OCI-LY1 (cell line): ENCODE measurements at regions not wholly inside any gene's neighbourhood (a gene's known extent, or its start where the extent isn't known, plus 50 kb on each side); places are given as distances from the start of the nearest gene placed in this dataset.
"Not testable (repeated sequence)": the region's sequence is repeated elsewhere in the genome, so short reads cannot be mapped to it uniquely, and the experiment has no call there.

ENCODE experiments used
- H2AFZ ChIP-seq: fragments of 200-600 bp; sonication (generic), shearing (Covaris generic); 2 replicates; pipeline ENCODE4 v1.6.0; 2014; ENCODE audit warnings: antibody characterized with exemption, mild to moderate bottlenecking, low read length
- H3F3A ChIP-seq: fragments of 200-600 bp; sonication (generic), shearing (Covaris generic); 2 replicates; pipeline ENCODE4 v1.6.0; 2014; ENCODE audit warnings: mild to moderate bottlenecking, antibody characterized with exemption, low read length, moderate library complexity; ENCODE audit not compliant: insufficient read depth
- H3K27ac ChIP-seq: fragments of 200-600 bp; sonication (generic); 2 replicates; pipeline ENCODE4 v1.5.1; 2014; ENCODE audit warnings: low read length, mixed run types, mild to moderate bottlenecking, low read depth; ENCODE audit not compliant: poor library complexity, severe bottlenecking
- H3K27me3 ChIP-seq: fragments of 200-600 bp; sonication (generic); 2 replicates; pipeline ENCODE4 v1.6.0; 2014; ENCODE audit warnings: antibody characterized with exemption, mild to moderate bottlenecking, low read length, moderate library complexity; ENCODE audit not compliant: insufficient read depth
- H3K36me3 ChIP-seq: fragments of 200-600 bp; sonication (generic); 2 replicates; pipeline ENCODE4 v1.6.1; 2014; ENCODE audit warnings: mild to moderate bottlenecking, antibody characterized with exemption, low read length, moderate library complexity, mixed read lengths; ENCODE audit not compliant: insufficient read depth
- H3K4me1 ChIP-seq: fragments of 200-600 bp; sonication (generic); 2 replicates; pipeline ENCODE4 v1.5.1; 2014; ENCODE audit warnings: mild to moderate bottlenecking, low read length, moderate library complexity; ENCODE audit not compliant: insufficient read depth, severe bottlenecking
- H3K4me2 ChIP-seq: fragments of 200-600 bp; sonication (generic), shearing (Covaris generic); 2 replicates; pipeline ENCODE4 v1.6.1; 2014; ENCODE audit warnings: low read length
- H3K4me3 ChIP-seq: fragments of 200-600 bp; sonication (generic); 2 replicates; pipeline ENCODE4 v1.5.1; 2014; ENCODE audit warnings: low read length, low read depth, mild to moderate bottlenecking, mixed read lengths; ENCODE audit not compliant: poor library complexity, severe bottlenecking
- H3K79me2 ChIP-seq: fragments of 200-600 bp; shearing (Covaris generic); 2 replicates; pipeline ENCODE4 v1.6.1; 2016; ENCODE audit warnings: mixed run types, low read length, mixed read lengths; ENCODE audit not compliant: insufficient read depth
- H3K9ac ChIP-seq: fragments of 200-600 bp; sonication (generic), shearing (Covaris generic); 2 replicates; pipeline ENCODE4 v1.6.1; 2014; ENCODE audit warnings: mild to moderate bottlenecking, low read length, mixed read lengths
- H3K9me2 ChIP-seq: fragments of 200-600 bp; sonication (generic), shearing (Covaris generic); 2 replicates; pipeline ENCODE4 v1.6.1; 2014; ENCODE audit warnings: low read depth, mild to moderate bottlenecking, low read length, mixed read lengths
- H3K9me3 ChIP-seq: fragments of 200-600 bp; shearing (Covaris generic); 2 replicates; pipeline ENCODE4 v1.6.1; 2014; ENCODE audit warnings: low read length, mixed read lengths
- H4K20me1 ChIP-seq: fragments of 200-600 bp; sonication (generic), shearing (Covaris generic); 2 replicates; pipeline ENCODE4 v1.6.0; 2016; ENCODE audit warnings: mild to moderate bottlenecking, low read length; ENCODE audit not compliant: insufficient read depth
- CTCF ChIP-seq: fragments of 200-600 bp; sonication (generic), shearing (Covaris generic); IDR thresholded peaks from 2 replicates; pipeline ENCODE4 v1.5.1; 2017; ENCODE audit warnings: mild to moderate bottlenecking, antibody characterized with exemption, low read length, moderate library complexity, mixed read lengths
- EZH2 ChIP-seq: fragments of 200-600 bp; sonication (generic), shearing (Covaris generic); IDR thresholded peaks from 2 replicates; pipeline ENCODE4 v1.8.0; 2017; ENCODE audit warnings: borderline replicate concordance, mixed run types, mild to moderate bottlenecking, antibody characterized with exemption, low read length, moderate library complexity, mixed read lengths

GRCh38 chr5:124492444-124493224 lies 253.8 kb downstream of the ZNF608 start:
- H3K79me2 ChIP-seq: no peaks in the 10 kb centered on the region
- no peak overlapping the region for H2AFZ ChIP-seq
- no peak overlapping the region for H3K4me3 ChIP-seq
- no peaks in the 10 kb centered on the region for H3F3A ChIP-seq
- no peaks in the 10 kb centered on the region; the same call in 1 of the 2 replicates for H3K36me3 ChIP-seq
- 0 out of 2 replicates have a peak, but pooled peaks cover 7% of the 10 kb centered on the region for H3K9me3 ChIP-seq
- no peak overlapping the region for H3K9ac ChIP-seq
- no peaks in the 10 kb centered on the region for H3K4me1 ChIP-seq
- TF ChIP-seq CTCF: no peak
- TF ChIP-seq EZH2: no peak
- no peaks in the 10 kb centered on the region for H3K9me2 ChIP-seq
- no peak overlapping the region for H3K4me2 ChIP-seq
- H3K27me3 ChIP-seq: no peaks in the 10 kb centered on the region
- H3K27ac ChIP-seq: no peak overlapping the region
- H4K20me1 ChIP-seq: no peaks in the 10 kb centered on the region

GRCh38 chr5:124490315-124490714 lies 256.1 kb downstream of the ZNF608 start:
- not testable (repeated sequence) for H3K27me3 ChIP-seq, H3K27ac ChIP-seq, H3K36me3 ChIP-seq, H4K20me1 ChIP-seq, H3K9me3 ChIP-seq, H3K4me3 ChIP-seq, H3K9me2 ChIP-seq, H3K4me1 ChIP-seq, H3K9ac ChIP-seq, H3K79me2 ChIP-seq, H3K4me2 ChIP-seq, H3F3A ChIP-seq, H2AFZ ChIP-seq

GRCh38 chr5:124481419-124481818 lies 265.0 kb downstream of the ZNF608 start:
- no peaks in the 10 kb centered on the region for H3F3A ChIP-seq
- TF ChIP-seq EZH2: no peak
- no peak for TF ChIP-seq CTCF
- no peaks in the 10 kb centered on the region for H3K9me2 ChIP-seq
- no peaks in the 10 kb centered on the region for H3K27me3 ChIP-seq
- H3K36me3 ChIP-seq: no peaks in the 10 kb centered on the region
- no peak overlapping the region for H3K4me2 ChIP-seq
- H3K79me2 ChIP-seq: no peaks in the 10 kb centered on the region
- H3K9me3 ChIP-seq: no peaks in the 10 kb centered on the region
- H3K4me1 ChIP-seq: peaks cover 14% of the 10 kb centered on the region
- no peak overlapping the region for H3K27ac ChIP-seq
- no peak overlapping the region for H3K9ac ChIP-seq
- no peaks in the 10 kb centered on the region for H4K20me1 ChIP-seq
- no peak overlapping the region for H2AFZ ChIP-seq
- H3K4me3 ChIP-seq: no peak overlapping the region

GRCh38 chr5:124480964-124481363 lies 265.5 kb downstream of the ZNF608 start:
- Histone ChIP-seq H3K27me3 (no peaks in the 10 kb centered on the region), H3K9me2 (no peaks in the 10 kb centered on the region), H3K27ac (no peak overlapping the region), H3K36me3 (no peaks in the 10 kb centered on the region), H3K4me2 (no peak overlapping the region), H2AFZ (no peak overlapping the region), H3F3A (no peaks in the 10 kb centered on the region), H3K4me3 (no peak overlapping the region), H3K9me3 (no peaks in the 10 kb centered on the region), H3K4me1 (peaks cover 14% of the 10 kb centered on the region), H4K20me1 (no peaks in the 10 kb centered on the region), H3K79me2 (no peaks in the 10 kb centered on the region), H3K9ac (no peak overlapping the region)
- TF ChIP-seq EZH2 (no peak), CTCF (no peak)
